HFFc6 (cell line): ENCODE measurements at regions not wholly inside any gene's neighbourhood (a gene's known extent, or its start where the extent isn't known, plus 50 kb on each side); places are given as distances from the start of the nearest gene placed in this dataset.

ENCODE experiments used
- DNase-seq: peaks from one replicate; pipeline ENCODE4 v3.0.0-alpha.2; 2018
- H3K27ac Mint-ChIP-seq: 2 replicates; pipeline ENCODE4 v1.8.0; 2020; ENCODE audit warnings: mild to moderate bottlenecking, mixed read lengths
- H3K27me3 Mint-ChIP-seq: 2 replicates; pipeline ENCODE4 v1.8.0; 2021; ENCODE audit warnings: mild to moderate bottlenecking, moderate library complexity, mixed read lengths; ENCODE audit not compliant: insufficient read depth
- H3K36me3 Mint-ChIP-seq: 2 replicates; pipeline ENCODE4 v1.8.0; 2021; ENCODE audit warnings: low read depth, mixed read lengths
- H3K4me1 Mint-ChIP-seq: 2 replicates; pipeline ENCODE4 v1.8.0; 2020; ENCODE audit warnings: low read depth, mixed read lengths
- H3K4me3 Mint-ChIP-seq: 2 replicates; pipeline ENCODE4 v1.8.0; 2020; ENCODE audit warnings: mild to moderate bottlenecking, moderate library complexity, mixed read lengths
- H3K9me3 Mint-ChIP-seq: 2 replicates; pipeline ENCODE4 v1.8.0; 2020; ENCODE audit warnings: mild to moderate bottlenecking, mixed read lengths
- TF ChIP-seq, protein P1 (sequence below): fragments of 200-600 bp; sonication (generic); IDR thresholded peaks from 2 replicates; pipeline ENCODE4 v1.5.0; 2021; ENCODE audit warnings: antibody characterized with exemption, mild to moderate bottlenecking

DNA sequence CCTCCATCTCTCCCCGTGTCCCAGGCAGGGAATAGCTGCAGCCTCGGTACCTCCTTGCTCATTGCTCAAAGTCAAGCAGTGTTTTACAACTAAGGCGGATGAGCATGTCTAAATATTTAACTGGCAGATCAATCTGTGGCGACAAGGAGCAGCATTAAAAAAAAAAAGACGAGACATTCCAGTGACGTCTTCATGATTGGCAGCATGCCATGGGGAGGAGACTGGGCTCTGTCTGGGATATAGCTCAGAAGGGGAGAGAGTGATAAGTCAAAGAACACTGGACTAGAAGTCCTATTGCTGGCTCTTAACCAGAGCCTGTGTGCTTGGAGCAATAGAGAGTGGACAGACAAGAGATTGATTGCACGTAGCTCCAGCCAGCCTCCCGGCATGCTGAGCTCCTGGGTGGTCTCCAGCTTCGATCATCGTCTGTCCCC, 287.5 kb upstream of the PODXL start:
- H3K9me3 Mint-ChIP-seq = no peaks in the 10 kb centered on the region
- DNase-seq = no peak
- no peak overlapping the region for H3K4me3 Mint-ChIP-seq
- no peaks in the 10 kb centered on the region for H3K36me3 Mint-ChIP-seq
- H3K27ac Mint-ChIP-seq = no peak overlapping the region
- TF ChIP-seq, protein P1, sequence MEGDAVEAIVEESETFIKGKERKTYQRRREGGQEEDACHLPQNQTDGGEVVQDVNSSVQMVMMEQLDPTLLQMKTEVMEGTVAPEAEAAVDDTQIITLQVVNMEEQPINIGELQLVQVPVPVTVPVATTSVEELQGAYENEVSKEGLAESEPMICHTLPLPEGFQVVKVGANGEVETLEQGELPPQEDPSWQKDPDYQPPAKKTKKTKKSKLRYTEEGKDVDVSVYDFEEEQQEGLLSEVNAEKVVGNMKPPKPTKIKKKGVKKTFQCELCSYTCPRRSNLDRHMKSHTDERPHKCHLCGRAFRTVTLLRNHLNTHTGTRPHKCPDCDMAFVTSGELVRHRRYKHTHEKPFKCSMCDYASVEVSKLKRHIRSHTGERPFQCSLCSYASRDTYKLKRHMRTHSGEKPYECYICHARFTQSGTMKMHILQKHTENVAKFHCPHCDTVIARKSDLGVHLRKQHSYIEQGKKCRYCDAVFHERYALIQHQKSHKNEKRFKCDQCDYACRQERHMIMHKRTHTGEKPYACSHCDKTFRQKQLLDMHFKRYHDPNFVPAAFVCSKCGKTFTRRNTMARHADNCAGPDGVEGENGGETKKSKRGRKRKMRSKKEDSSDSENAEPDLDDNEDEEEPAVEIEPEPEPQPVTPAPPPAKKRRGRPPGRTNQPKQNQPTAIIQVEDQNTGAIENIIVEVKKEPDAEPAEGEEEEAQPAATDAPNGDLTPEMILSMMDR = no peak
- peaks cover 31% of the 10 kb centered on the region for H3K27me3 Mint-ChIP-seq
- H3K4me1 Mint-ChIP-seq = no peaks in the 10 kb centered on the region

DNA sequence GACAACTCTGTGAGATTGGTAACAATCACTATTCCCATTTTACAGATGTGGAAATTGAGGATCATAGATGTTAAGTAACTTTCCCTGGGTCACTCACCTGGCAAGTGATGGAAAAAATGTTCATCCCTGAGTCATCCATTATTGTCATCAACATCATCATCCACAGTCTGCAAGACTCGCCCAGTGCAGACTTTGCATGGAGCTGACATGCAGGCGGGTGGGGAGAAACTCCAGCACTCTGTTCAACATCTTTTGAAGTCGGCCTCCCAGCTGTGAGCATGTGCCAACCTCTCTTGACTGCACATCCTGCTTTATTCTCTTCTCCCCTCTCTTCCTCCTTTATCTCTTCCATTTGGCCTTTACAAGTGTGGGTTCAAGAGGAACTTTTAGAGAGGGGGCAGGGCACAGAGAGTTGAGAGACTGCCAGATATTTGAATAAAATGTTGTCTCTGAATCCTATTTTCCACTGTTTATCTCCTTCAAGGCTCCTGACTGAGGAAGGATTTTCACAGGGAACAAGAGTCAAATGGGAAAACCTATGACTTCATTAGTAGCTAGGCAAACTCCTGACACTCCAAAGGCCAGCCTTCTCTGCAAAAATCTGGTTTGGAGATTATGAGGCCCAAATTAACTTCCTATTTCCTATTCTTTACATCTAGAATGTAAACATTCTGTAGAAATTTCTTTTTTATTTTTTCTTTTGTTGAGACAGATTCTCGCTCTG, 283.7 kb upstream of the PODXL start:
- Mint-ChIP-seq H3K36me3 (no peaks in the 10 kb centered on the region), H3K4me3 (no peak overlapping the region), H3K27ac (no peak overlapping the region), H3K4me1 (no peaks in the 10 kb centered on the region), H3K9me3 (no peaks in the 10 kb centered on the region), H3K27me3 (peaks cover 32% of the 10 kb centered on the region)
- DNase-seq = no peak
- TF ChIP-seq, protein P1 = no peak

DNA sequence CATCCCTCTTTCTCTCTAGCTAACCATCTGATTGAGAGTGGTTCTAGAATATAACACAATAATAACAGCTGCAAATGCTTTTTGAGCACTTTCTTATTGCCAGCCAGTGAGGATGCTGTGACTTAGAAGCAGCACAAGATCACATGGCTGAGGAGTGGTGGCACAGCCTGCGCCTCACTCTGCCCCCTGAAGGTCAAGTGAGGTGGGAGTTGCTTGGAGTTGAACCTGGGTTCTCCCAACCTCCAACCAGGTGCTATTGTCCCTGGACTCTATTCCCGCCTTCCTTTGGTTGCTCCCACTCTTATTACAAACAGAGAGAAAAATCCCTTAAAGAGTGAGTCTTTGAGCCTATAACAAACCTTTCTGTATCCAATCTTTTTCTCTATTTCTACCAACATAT, 280.3 kb upstream of the PODXL start:
- Mint-ChIP-seq H3K36me3 (no peaks in the 10 kb centered on the region), H3K4me3 (no peak overlapping the region), H3K27ac (no peak overlapping the region), H3K27me3 (peaks cover 49% of the 10 kb centered on the region), H3K9me3 (no peaks in the 10 kb centered on the region), H3K4me1 (no peaks in the 10 kb centered on the region)
- TF ChIP-seq, protein P1 = no peak
- DNase-seq = no peak

DNA sequence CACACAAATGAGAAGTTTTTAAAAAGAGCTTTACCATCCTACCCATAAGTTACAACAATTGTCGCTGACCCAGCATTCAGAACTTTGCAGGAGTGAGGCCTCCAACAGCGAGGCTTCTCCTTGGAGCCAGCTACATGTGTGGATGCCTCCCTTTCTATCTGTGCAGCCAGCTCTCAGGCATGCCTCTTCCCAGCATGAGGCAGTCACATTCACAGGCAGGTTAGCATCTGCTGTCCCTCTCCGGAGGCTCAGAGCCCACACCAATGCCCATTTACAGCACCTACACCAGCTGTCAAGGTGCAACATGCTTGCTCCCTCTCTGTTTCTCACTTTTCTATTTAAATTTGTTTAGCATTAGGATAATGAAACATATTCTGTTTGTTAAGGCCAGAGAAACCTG, 278.7 kb upstream of the PODXL start:
- Mint-ChIP-seq H3K4me3 (no peak overlapping the region), H3K27me3 (peaks cover 57% of the 10 kb centered on the region), H3K27ac (no peak overlapping the region), H3K4me1 (no peaks in the 10 kb centered on the region), H3K36me3 (no peaks in the 10 kb centered on the region), H3K9me3 (no peaks in the 10 kb centered on the region)
- TF ChIP-seq, protein P1 = no peak
- DNase-seq = no peak

DNA sequence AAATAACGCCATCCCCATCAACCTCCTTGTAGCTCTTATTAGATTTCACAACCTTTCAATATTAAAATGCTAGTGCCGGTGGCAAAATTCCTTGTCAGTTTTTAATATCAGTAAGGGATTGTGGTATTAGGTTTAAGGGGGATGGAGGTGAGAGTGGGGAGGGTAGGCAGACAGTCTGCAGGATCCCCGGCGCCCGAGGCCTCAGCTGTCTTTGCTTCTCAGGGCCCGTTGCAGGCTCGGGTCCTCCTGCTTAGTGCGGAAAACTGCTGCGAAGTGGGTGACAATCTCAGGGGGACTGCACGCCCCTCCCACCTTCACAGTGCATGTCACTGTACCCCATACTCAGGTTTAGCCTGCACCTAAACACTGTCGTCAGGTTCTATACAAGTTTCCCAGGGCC, 274.3 kb upstream of the PODXL start:
- DNase-seq = no peak
- H3K36me3 Mint-ChIP-seq = no peaks in the 10 kb centered on the region
- peaks cover 52% of the 10 kb centered on the region for H3K27me3 Mint-ChIP-seq
- TF ChIP-seq, protein P1 = no peak
- no peaks in the 10 kb centered on the region for H3K9me3 Mint-ChIP-seq
- no peaks in the 10 kb centered on the region for H3K4me1 Mint-ChIP-seq
- H3K27ac Mint-ChIP-seq = no peak overlapping the region
- H3K4me3 Mint-ChIP-seq = no peak overlapping the region
